WTC11 (cell line): ENCODE measurements at regions not wholly inside any gene's neighbourhood (a gene's known extent, or its start where the extent isn't known, plus 50 kb on each side); places are given as distances from the start of the nearest gene placed in this dataset.

ENCODE experiments used
- ATAC-seq: fragments of 200-7000 bp; cut with Tn5 transposase; 2 replicates; pipeline ENCODE4 v1.10.0; 2021; ENCODE audit warnings: mild to moderate bottlenecking, moderate library complexity
- CTCF ChIA-PET: fragments of 300-600 bp; sonication (Branson Sonifier 250); formaldehyde crosslinking; loops from one replicate; lab custom pipeline; 2021; ENCODE audit warnings: antibody characterized with exemption; lab: Charles Lee
- POLR2A ChIA-PET: fragments of 350-600 bp; sonication (Branson Sonifier 250); formaldehyde crosslinking; loops from one replicate; lab custom pipeline; 2021; ENCODE audit warnings: antibody characterized with exemption; lab: Charles Lee
- DNase-seq: peaks from one replicate; pipeline ENCODE4 v3.0.0; 2021; ENCODE audit warnings: low spot score
- H3K27ac Mint-ChIP-seq: 2 replicates; pipeline ENCODE4 v1.8.0; 2021; ENCODE audit warnings: mixed read lengths
- H3K27me3 Mint-ChIP-seq: 2 replicates; pipeline ENCODE4 v1.8.0; 2021; ENCODE audit warnings: low read depth, mild to moderate bottlenecking, moderate library complexity, mixed read lengths
- H3K36me3 Mint-ChIP-seq: 2 replicates; pipeline ENCODE4 v1.8.0; 2021; ENCODE audit warnings: mixed read lengths
- H3K4me1 Mint-ChIP-seq: 2 replicates; pipeline ENCODE4 v1.8.0; 2022; ENCODE audit warnings: mixed read lengths
- H3K4me3 Mint-ChIP-seq: 2 replicates; pipeline ENCODE4 v1.8.0; 2021; ENCODE audit warnings: mild to moderate bottlenecking, moderate library complexity, mixed read lengths
- H3K9me3 Mint-ChIP-seq: 2 replicates; pipeline ENCODE4 v1.8.0; 2021; ENCODE audit warnings: mixed read lengths
- CREM ChIP-seq: sonication (generic); formaldehyde crosslinking; IDR thresholded peaks from 2 replicates; pipeline ENCODE4 v1.8.1; 2022; ENCODE audit warnings: mild to moderate bottlenecking, missing genetic modification reagents, moderate library complexity
- E2F4 ChIP-seq: sonication (generic); formaldehyde crosslinking; IDR thresholded peaks from 2 replicates; pipeline ENCODE4 v1.8.1; 2022; ENCODE audit warnings: low read depth, mild to moderate bottlenecking, moderate library complexity, missing genetic modification reagents, borderline replicate concordance
- GRHL2 ChIP-seq: fragments of 250-450 bp; sonication (Bioruptor Pico); IDR thresholded peaks from 2 replicates; pipeline ENCODE4 v1.8.0; 2022; ENCODE audit warnings: mild to moderate bottlenecking, moderate library complexity; ENCODE audit not compliant: insufficient replicate concordance, severe bottlenecking
- HMGA2 ChIP-seq: fragments of 250-450 bp; sonication (Bioruptor Pico); IDR thresholded peaks from 2 replicates; pipeline ENCODE4 v1.4.0; 2021; ENCODE audit warnings: mild to moderate bottlenecking, moderate library complexity
- JAZF1 ChIP-seq: fragments of 250-450 bp; sonication (Bioruptor Pico); IDR thresholded peaks from 2 replicates; pipeline ENCODE4 v1.9.0; 2021; ENCODE audit warnings: moderate library complexity, mild to moderate bottlenecking, inconsistent platforms
- MAX ChIP-seq: sonication (generic); formaldehyde crosslinking; IDR thresholded peaks from 2 replicates; pipeline ENCODE4 v1.8.0; 2022; ENCODE audit warnings: mild to moderate bottlenecking, missing genetic modification reagents
- MXD4 ChIP-seq: fragments of 250-450 bp; sonication (Bioruptor Pico); IDR thresholded peaks from 2 replicates; pipeline ENCODE4 v1.8.0; 2021; ENCODE audit warnings: mild to moderate bottlenecking, moderate library complexity, borderline replicate concordance
- NFATC4 ChIP-seq: fragments of 250-450 bp; sonication (Bioruptor Pico); IDR thresholded peaks from 2 replicates; pipeline ENCODE4 v1.9.0; 2021; ENCODE audit warnings: mild to moderate bottlenecking
- NR3C1 ChIP-seq: sonication (generic); formaldehyde crosslinking; conservative IDR thresholded peaks from 2 replicates; pipeline ENCODE4 v1.8.1; 2023; ENCODE audit warnings: low read depth, mild to moderate bottlenecking, missing genetic modification reagents
- SMAD3 ChIP-seq: sonication (generic); formaldehyde crosslinking; IDR thresholded peaks from 2 replicates; pipeline ENCODE4 v1.8.0; 2022; ENCODE audit warnings: missing genetic modification reagents, mild to moderate bottlenecking, borderline replicate concordance
- TEAD1 ChIP-seq: sonication (generic); formaldehyde crosslinking; IDR thresholded peaks from 2 replicates; pipeline ENCODE4 v1.8.0; 2022; ENCODE audit warnings: mild to moderate bottlenecking, missing genetic modification reagents
- ZNF121 ChIP-seq: sonication (generic); formaldehyde crosslinking; IDR thresholded peaks from 2 replicates; pipeline ENCODE4 v1.8.0; 2023; ENCODE audit warnings: missing genetic modification reagents
- ZNF138 ChIP-seq: sonication (generic); formaldehyde crosslinking; conservative IDR thresholded peaks from 2 replicates; pipeline ENCODE4 v1.8.1; 2022; ENCODE audit warnings: mild to moderate bottlenecking, moderate library complexity, missing genetic modification reagents
- ZNF219 ChIP-seq: sonication (generic); formaldehyde crosslinking; IDR thresholded peaks from 2 replicates; pipeline ENCODE4 v1.8.0; 2023; ENCODE audit warnings: missing genetic modification reagents, mild to moderate bottlenecking, borderline replicate concordance
- TF ChIP-seq, protein P1 (sequence below): fragments of 250-450 bp; sonication (Bioruptor Pico); IDR thresholded peaks from 2 replicates; pipeline ENCODE4 v1.9.0; 2021; ENCODE audit warnings: mild to moderate bottlenecking
- TF ChIP-seq, protein P2 (sequence below): sonication (generic); formaldehyde crosslinking; IDR thresholded peaks from 2 replicates; pipeline ENCODE4 v1.8.1; 2023; ENCODE audit warnings: mild to moderate bottlenecking, missing genetic modification reagents, moderate library complexity

GRCh38 chr15:92266796-92267685 is 126.6 kb upstream of the ST8SIA2 start (continued):
- TF ChIP-seq, protein P1, sequence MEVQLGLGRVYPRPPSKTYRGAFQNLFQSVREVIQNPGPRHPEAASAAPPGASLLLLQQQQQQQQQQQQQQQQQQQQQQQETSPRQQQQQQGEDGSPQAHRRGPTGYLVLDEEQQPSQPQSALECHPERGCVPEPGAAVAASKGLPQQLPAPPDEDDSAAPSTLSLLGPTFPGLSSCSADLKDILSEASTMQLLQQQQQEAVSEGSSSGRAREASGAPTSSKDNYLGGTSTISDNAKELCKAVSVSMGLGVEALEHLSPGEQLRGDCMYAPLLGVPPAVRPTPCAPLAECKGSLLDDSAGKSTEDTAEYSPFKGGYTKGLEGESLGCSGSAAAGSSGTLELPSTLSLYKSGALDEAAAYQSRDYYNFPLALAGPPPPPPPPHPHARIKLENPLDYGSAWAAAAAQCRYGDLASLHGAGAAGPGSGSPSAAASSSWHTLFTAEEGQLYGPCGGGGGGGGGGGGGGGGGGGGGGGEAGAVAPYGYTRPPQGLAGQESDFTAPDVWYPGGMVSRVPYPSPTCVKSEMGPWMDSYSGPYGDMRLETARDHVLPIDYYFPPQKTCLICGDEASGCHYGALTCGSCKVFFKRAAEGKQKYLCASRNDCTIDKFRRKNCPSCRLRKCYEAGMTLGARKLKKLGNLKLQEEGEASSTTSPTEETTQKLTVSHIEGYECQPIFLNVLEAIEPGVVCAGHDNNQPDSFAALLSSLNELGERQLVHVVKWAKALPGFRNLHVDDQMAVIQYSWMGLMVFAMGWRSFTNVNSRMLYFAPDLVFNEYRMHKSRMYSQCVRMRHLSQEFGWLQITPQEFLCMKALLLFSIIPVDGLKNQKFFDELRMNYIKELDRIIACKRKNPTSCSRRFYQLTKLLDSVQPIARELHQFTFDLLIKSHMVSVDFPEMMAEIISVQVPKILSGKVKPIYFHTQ (CRISPR knock-in tag), result no peak
- no peak for TF ChIP-seq ZNF138 (CRISPR knock-in tag)
- no peak for TF ChIP-seq ZNF121
- TF ChIP-seq TEAD1 (CRISPR knock-in tag), result no peak
- TF ChIP-seq MXD4 (CRISPR knock-in tag), result no peak
- TF ChIP-seq MAX, result no peak
- no peak for TF ChIP-seq JAZF1 (CRISPR knock-in tag)
- no peak for TF ChIP-seq GRHL2 (CRISPR knock-in tag)
- no peak for TF ChIP-seq ZNF219 (CRISPR knock-in tag)
- TF ChIP-seq NR3C1 (CRISPR knock-in tag), result no peak
- TF ChIP-seq SMAD3, result no peak
- TF ChIP-seq, all 79 proteins: peak for 0

- ChIA-PET POLR2A (no interaction called here), CTCF (interaction anchor here (0.5 to 1.3 kb wide), 2 partner anchors 36 to 41 kb away, joined by 3 to 4 read pairs; no protein-coding TSS in a partner anchor)
- Mint-ChIP-seq H3K9me3 (no peaks in the 10 kb centered on the region), H3K4me3 (no peak overlapping the region), H3K27me3 (no peaks in the 10 kb centered on the region), H3K36me3 (no peaks in the 10 kb centered on the region), H3K27ac (no peak overlapping the region)
- peak; percentile 44 for DNase-seq
- TF ChIP-seq JAZF1 (CRISPR knock-in tag) (no peak), HMGA2 (no peak), NFATC4 (CRISPR knock-in tag) (no peak), E2F4 (CRISPR knock-in tag) (no peak), SMAD3 (no peak), CREM (CRISPR knock-in tag) (no peak)
- TF ChIP-seq, protein P1 (CRISPR knock-in tag), result no peak
- TF ChIP-seq, protein P2, sequence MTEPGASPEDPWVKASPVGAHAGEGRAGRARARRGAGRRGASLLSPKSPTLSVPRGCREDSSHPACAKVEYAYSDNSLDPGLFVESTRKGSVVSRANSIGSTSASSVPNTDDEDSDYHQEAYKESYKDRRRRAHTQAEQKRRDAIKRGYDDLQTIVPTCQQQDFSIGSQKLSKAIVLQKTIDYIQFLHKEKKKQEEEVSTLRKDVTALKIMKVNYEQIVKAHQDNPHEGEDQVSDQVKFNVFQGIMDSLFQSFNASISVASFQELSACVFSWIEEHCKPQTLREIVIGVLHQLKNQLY (CRISPR knock-in tag), result no peak
- TF ChIP-seq, all 79 proteins: peak for 0
- ATAC-seq, result peak; percentile 82
- peaks cover 13% of the 10 kb centered on the region for H3K4me1 Mint-ChIP-seq
These were observed 124.8 kb upstream of the ST8SIA2 start for GRCh38 chr15:92268900-92269299.
